ENCODE measurements at regions not wholly inside any gene's neighbourhood (a gene's known extent, or its start where the extent isn't known, plus 50 kb on each side); places are given as distances from the start of the nearest gene placed in this dataset.

DNA sequence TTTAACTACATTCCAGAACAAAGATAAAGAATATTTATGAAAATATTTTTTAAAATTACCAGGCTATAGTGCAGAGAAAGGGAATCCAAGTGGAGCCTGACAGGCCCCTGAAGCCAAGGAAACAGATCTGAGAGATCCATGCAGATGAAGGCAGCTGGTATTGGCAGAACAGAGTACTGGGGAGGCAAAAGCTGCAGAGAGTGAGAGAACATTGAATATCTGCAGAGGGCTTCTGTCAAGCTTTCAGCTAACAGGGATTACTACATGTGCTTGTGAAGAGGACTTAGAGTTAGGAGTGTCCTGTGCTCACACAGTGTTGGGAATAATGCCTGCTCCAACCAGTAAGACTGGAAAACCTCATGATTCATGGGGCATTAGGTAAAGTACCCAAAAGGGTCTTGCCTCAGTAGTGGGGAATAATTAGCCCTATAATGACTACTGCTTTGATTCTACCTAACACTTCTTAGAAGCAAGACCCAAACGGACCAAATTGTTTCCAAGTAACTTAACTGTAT, 657.2 kb downstream of the DHX35 start:
- DNase-seq (ENCODE audit: low read depth in 4 of 4, low spot score in 1 of 4): no peak

GRCh38 chr20:39611901-39612300, 649.8 kb downstream of the DHX35 start:
- no peak for DNase-seq (ENCODE audit: low read depth in 4 of 4, low spot score in 1 of 4)

GRCh38 chr20:39607141-39607540, 645.0 kb downstream of the DHX35 start:
- no peak for DNase-seq (ENCODE audit: low read depth in 4 of 4, low spot score in 1 of 4)

- DNase-seq (ENCODE audit: low read depth in 4 of 4, low spot score in 1 of 4): no peak
These were observed 643.8 kb downstream of the DHX35 start for GRCh38 chr20:39605908-39606307.

GRCh38 chr20:39605361-39605760, 643.2 kb downstream of the DHX35 start:
- no peak for DNase-seq (ENCODE audit: low read depth in 4 of 4, low spot score in 1 of 4)

GRCh38 chr20:39603219-39603618, 641.1 kb downstream of the DHX35 start:
- DNase-seq (ENCODE audit: low read depth in 4 of 4, low spot score in 1 of 4): no peak

GRCh38 chr20:39602649-39603048, 640.5 kb downstream of the DHX35 start:
- no peak for DNase-seq (ENCODE audit: low read depth in 4 of 4, low spot score in 1 of 4)

DNA sequence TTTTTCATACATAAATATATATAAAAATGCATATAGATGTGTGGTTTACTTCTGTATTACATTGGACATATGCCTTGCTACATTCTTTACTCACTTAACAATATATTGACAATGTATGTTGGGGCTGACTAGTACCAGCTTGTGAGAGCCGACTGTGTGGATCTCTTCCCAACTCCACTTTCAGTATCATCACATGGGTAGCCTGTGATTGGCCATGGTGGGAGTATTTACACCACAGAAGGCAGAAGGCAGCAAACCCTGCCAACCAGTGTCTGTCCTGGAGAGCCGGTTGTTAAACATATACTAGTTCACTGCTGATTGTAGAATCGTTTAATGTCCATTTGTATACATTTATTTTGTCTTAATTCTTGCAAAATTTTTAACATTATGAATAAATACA, 638.7 kb downstream of the DHX35 start:
- DNase-seq (ENCODE audit: low read depth in 4 of 4, low spot score in 1 of 4): no peak

DNA sequence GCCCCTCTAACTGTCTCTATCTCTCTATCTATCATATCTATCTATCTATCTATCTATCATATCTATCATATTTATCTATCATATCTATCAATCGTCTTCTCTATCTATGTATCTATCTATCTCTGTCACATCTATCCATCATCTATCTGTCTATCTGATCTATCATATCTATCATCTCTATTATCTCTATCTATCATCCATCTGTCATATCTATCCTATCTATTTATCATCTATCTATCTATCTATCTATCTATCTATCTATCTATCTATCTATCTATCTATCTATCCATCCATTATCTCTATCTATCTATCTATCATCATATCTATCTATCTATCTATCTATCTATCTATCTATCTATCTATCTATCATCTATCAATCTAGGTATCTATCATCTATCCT, 638.0 kb downstream of the DHX35 start:
- DNase-seq (ENCODE audit: low read depth in 4 of 4, low spot score in 1 of 4): no peak

- DNase-seq (ENCODE audit: low read depth in 4 of 4, low spot score in 1 of 4): no peak
These were observed 634.4 kb downstream of the DHX35 start for GRCh38 chr20:39596554-39596953.

- no peak for DNase-seq (ENCODE audit: low read depth in 4 of 4, low spot score in 1 of 4)
These were observed 630.2 kb downstream of the DHX35 start for GRCh38 chr20:39592371-39592770.

DNA sequence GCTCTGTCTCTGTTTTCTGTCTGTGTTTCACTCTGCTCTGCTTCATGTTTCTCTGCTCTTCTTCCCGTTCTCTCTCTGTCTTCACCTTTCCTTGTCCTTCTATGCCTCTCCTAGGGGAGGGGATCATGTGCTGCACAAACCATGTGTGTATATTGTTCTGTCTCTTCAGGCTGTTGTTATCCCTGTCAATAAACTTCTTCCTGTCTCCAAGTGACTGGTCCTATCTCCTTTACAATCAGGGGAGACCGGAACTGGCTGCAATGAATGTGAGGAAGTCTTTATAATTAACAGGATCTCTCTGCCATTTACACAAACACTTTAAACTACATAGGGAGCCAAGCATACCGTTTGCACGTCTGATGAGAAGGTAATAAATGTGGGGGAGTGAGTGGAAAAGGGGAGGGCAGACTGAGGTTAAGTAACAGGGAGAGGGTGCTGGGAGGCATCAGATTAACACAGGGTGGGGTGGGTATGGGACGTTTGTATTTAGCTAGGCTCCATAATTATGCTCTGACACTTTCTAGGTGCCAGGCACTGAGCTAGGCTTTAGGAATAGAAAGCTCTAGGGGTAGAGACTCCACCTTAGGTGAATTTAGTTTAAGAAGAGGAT, 626.1 kb downstream of the DHX35 start:
- no peak for DNase-seq (ENCODE audit: low read depth in 4 of 4, low spot score in 1 of 4)

- DNase-seq (ENCODE audit: low read depth in 4 of 4, low spot score in 1 of 4): no peak
These were observed 618.9 kb downstream of the DHX35 start for GRCh38 chr20:39581034-39581433.

GRCh38 chr20:39576771-39577170, 614.6 kb downstream of the DHX35 start:
- no peak for DNase-seq (ENCODE audit: low read depth in 4 of 4, low spot score in 1 of 4)

GRCh38 chr20:39574061-39574460, 611.9 kb downstream of the DHX35 start:
- DNase-seq (ENCODE audit: low read depth in 4 of 4, low spot score in 1 of 4): no peak

DNA sequence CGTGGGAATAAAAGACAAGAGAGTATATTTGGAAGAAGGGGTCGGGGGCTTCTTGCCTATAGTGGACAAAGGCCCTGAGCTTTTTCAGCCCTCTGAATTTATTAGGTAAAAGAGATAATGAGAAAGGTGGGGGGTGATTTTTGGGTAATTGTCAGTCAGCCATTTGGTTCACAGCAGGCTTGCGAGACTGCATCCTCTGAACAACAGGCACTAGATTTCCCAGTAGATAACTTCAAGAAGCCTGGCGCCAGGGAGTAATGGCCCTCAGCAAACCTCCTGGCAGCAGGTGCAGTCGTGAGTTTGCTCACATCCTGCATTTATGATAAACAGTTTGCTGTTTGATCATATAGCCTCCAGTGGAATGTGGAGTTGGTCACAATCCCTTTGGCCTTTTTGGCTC, 609.0 kb downstream of the DHX35 start:
- DNase-seq (ENCODE audit: low read depth in 4 of 4, low spot score in 1 of 4): no peak

- no peak for DNase-seq (ENCODE audit: low read depth in 4 of 4, low spot score in 1 of 4)
These were observed 606.0 kb downstream of the DHX35 start for GRCh38 chr20:39568109-39568508.

GRCh38 chr20:39563349-39563748, 601.2 kb downstream of the DHX35 start:
- DNase-seq (ENCODE audit: low read depth in 4 of 4, low spot score in 1 of 4): no peak

DNA sequence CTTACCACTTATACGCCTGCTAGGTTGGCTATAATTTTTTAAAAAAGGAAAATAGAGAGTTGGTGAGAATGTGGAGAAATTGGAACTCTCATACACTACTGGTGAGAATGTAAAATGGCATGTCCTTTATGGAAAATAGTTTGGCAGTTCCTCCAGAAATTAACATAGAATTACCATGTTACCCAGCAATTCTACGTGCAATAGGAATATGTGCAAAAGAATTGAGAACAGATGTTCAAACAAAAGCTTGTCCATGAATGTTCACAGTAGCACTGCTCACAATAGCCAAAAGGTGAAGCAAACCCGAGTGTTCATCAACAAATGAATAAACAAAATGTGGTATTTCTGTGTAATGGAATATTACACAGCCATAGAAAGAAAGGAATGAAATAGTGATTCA, 592.2 kb downstream of the DHX35 start:
- no peak for DNase-seq (ENCODE audit: low read depth in 4 of 4, low spot score in 1 of 4)

GRCh38 chr20:39553120-39553519, 591.0 kb downstream of the DHX35 start:
- DNase-seq (ENCODE audit: low read depth in 4 of 4, low spot score in 1 of 4): no peak

- no peak for DNase-seq (ENCODE audit: low read depth in 4 of 4, low spot score in 1 of 4)
These were observed 587.6 kb downstream of the DHX35 start for GRCh38 chr20:39549733-39550132.

DNA sequence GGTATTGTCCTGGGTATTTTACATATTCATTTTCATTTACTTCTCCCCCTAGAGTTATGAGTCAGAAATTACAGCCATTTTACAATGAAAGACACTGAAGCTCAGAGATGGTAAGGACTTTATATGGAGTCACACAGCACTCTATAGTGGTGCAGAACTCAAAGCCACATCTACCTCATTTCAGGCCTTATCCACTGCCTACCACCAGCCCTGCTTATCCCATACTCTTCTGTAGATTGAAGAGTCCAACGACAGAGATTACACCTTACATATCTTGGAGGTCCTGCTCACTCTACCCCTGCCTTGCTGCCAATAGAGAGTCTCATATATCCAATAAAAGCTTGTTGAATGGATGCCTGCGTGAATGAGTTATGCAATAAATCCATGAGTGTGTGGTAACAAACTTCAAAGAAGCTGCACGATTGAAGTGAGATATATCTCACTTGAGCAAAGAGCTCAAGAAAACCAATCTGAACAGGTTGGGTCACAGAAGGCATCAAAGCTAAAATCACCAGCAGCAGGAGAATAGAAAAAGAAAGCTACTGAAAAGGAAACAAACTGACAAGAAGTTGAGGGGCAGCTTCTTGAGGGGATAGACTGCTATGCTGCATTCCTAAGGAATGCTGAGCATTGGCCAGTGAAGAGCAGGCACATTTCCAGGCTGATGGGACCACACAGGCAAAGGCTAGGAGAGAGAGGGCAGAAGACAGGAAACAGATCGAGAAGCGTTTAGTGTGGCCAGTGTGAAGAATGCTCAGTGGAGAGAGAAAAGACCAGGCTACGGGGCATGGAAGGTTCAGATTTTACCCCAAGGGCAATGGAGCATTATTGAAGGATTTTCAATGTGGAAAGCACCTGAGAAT, 585.6 kb downstream of the DHX35 start:
- DNase-seq (ENCODE audit: low read depth in 4 of 4, low spot score in 1 of 4): no peak
